HG03442 (cell line): ENCODE measurements at regions not wholly inside any gene's neighbourhood (a gene's known extent, or its start where the extent isn't known, plus 50 kb on each side); places are given as distances from the start of the nearest gene placed in this dataset.
"Not testable (repeated sequence)": the region's sequence is repeated elsewhere in the genome, so short reads cannot be mapped to it uniquely, and the experiment has no call there.

Source experiments
- ATAC-seq: cut with Tn5 transposase; IDR thresholded peaks from one replicate; pipeline ENCODE4 v1.9.1; 2021; ENCODE audit warnings: mild to moderate bottlenecking, moderate library complexity; ENCODE audit not compliant: unreplicated experiment

DNA sequence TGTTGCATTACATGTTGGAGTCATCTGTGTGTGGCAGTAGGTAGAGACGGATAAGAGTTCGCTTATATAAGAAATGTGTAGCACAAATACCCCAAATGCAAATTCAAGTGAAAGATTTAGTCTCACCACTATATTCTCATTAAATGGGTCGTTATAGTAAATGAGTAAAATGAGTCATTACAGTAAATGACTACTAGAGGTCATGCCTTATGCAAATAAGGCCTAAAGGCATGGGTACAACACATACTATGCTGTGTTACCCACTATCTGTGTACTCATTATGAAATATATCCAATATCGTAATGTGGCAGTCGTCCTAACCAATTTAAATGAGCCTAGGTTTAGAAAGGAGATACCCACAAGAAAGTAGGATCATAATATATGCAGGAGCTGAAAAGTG is 1603.1 kb downstream of the C4orf33 start:
- no peak for ATAC-seq

DNA sequence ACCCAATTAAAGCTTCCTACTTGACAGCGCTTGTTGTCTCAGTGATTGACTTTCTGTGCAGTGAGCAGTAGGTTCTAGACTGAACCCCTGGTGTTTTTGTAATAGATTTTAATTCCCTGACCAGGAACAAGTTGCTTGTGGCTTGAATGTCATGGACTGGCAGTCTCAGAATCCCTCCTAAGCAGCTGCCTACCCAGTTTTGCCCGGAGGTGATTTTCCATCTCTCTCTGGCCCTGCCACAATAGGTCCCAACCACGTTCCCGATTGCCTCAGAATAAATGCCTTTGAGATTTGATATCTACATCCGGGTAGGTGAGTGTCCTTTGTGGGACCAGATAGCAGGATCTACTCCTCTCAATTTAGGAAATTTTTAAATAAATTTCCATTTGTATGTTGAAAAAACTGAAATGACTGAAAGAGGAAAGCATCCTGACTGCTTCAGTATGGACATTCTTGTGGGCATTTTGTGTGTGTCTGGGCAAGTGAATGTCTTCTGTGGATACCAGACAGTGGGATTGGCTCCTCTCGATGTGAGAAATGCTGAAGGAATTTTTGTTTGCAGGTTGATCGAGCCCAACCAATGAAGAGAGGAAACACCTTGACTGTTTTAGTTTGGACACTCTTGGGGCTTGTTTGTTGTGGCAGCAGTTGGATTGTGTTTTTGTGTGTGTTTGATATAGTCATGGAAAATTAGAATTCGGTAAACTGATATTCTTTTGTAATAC is 1607.4 kb downstream of the C4orf33 start:
- ATAC-seq = no peak

DNA sequence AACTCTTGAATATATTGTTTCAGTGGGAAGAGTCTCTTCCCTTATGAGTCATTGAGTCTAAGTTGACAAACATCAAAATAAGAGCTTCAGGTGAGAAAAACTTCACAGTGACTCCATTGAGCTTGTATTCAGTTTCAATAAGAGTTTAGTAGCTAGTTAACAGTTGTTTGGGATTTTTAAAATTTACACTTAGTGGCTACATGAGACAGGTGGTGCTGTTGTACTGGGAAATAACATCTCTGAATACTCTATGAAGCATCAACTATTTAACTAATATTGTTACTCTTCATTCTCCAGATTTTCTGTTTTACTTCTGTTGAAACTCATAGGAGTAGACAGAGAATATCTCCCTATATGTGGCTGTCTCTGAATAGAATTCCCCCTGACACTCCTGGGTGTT is 1609.1 kb downstream of the C4orf33 start:
- ATAC-seq = no peak

DNA sequence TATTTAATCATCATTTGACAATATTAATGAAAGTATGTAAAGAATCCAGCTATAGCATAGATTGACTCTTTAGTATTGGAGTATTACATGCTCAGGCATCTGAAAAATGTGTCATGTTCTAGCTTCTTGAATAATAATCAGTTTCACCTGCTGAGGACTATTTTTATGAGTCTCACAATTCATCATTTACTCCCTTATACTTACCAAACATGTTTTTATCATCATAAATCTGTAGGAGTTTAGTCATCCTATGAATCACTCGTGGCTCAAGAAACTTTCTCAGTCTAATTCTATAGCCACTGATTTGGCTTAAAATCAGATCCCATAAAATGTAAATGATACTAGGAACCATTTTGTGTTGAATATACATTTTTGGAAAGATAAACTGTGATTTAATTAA is 1616.1 kb downstream of the C4orf33 start:
- ATAC-seq = no peak

DNA sequence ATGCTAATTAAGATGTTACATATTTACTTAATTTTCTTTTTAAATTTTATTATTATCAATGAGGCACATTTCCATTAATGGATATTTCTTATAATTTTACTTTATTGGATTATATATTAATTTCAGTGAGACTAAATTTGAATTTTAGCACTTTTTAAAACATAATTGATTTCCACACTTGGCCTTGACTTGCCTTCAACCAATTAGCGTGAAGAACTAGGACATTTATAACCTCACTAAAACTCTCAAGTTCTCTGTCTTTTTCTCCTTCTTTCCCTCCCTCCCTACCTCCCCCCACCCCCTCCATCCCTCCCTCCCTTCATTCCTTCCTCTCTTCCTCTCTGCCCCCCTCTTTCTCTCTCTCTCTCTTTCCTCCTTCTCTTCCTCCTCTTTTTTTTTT is 1618.1 kb downstream of the C4orf33 start:
- ATAC-seq = no peak

DNA sequence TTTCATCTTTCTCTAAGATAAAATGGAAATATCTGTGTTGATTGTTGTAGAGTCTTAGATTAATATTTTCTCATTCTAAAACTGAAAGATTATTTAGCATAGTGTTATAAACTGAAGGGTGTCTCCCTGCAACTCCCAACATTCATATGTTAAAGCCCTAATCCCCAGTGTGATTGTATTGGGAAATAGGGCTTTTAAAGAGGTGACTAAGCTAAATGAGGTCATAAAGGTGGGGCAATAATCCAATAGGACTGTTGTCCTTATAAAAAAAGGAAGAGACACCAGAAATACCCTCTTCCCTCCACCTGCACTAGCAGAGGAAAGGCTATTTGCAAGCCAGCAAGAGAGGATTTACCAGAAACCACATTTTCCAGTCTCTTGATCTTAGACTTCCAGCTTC is 1626.4 kb downstream of the C4orf33 start:
- no peak for ATAC-seq

DNA sequence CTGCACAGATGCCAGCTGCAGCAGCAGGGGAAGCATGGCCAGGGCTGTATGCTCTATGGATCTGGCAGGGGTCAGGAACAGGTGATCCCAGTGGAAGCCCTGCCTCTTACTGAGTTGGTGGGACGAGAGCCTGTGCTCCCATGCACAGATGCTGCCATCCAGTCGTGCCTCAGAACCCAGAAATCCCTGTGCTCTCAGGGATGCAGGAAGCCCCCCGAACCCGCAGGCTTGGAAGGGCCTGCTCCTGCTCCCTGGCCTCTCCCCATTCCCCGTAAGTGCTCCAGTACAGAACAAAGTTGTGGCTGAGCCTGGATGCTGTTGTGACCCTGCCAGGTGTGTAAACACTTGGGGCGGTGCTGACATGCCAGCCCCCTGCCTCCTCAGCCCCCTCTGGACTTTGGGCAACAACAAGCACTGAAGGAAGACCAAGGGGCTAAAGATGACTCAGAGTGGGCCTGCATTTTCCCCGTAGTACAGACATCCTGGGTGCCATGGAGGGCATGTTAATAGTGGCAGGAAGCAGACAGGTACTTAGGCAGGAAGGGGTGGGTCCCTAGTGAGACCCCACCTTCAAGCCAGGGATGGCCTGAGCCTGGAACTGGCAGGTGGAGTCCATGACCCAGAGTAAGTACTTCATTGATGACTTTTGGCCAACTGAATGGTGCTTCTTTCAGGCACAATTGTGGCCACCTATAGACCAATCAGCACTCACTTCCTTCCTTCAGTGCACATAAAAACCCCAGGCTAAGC is 1640.7 kb downstream of the C4orf33 start:
- ATAC-seq = no peak

DNA sequence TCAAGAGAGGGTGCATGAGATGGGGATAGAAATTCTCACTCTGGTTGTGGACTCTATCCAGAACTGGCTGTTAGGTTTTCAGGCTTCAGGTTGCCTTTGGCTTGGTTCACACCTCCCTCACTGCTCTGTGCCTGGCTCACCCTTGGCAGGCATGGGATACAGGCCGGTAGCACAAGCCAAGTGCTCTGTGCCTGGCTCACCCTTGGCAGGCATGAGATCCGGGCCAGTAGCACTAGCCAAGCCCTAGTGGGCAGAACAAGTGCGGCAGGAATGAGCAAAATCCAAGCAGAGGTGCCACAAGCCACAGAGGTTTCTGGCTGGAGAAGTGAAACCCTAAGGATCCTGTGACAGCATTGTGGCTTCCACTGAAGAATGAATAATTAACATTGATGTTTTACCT is 1642.3 kb downstream of the C4orf33 start:
- no peak for ATAC-seq

DNA sequence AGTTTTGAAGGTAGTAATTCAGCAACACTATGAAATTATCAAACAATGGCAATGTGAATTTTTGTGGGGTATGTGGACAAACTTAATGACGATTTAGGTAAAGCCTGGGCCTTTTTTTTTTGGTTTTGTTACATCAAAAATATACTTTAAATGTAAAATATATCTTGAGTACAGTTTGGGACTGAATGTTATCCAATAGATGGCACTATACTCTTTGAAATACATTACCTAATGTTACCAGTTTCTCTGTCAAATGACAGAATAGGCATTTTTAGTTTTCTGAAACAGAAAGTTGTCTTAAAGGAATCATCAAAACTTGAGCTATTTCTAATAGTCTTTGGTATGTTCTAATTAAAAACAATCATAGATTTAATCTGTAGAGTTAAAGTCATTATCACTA is 1651.9 kb downstream of the C4orf33 start:
- ATAC-seq = no peak

DNA sequence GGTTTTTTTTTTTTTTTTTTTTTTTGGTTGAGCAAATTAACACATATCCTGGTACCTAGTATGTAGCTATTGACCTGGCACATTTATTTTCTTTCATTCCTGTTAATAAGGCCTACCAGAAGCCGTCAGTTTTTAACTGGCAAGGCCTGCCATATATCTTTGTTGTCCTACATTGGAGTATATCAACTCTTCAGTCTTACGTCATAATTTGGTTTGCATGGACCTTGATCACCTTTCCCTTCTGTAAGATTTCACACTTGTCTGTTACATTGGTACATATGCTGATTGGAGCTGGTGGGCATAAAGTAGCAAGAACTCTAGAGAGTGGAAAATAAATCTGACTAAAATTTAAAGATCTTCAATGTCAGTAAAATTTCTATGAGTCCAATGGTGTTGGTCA is 1658.0 kb downstream of the C4orf33 start:
- no peak for ATAC-seq

DNA sequence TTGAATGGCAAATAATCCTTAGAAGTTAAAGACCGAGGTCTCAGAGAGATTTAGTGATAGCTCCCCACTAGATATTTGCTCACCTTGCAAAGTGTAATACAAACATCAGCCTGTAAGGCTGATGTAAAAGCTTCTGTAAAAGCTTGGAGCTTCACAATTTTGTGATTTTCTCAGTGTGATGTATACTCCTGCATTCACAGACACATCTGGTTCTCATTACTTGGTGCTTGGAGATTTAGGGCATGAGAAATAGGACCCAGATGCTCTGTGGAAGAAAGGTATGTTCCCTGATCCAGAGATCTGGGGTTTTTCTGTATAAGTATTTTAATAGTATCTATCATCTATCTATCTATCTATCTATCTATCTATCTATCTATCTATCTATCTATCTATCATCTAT is 1664.3 kb downstream of the C4orf33 start:
- ATAC-seq = no peak

DNA sequence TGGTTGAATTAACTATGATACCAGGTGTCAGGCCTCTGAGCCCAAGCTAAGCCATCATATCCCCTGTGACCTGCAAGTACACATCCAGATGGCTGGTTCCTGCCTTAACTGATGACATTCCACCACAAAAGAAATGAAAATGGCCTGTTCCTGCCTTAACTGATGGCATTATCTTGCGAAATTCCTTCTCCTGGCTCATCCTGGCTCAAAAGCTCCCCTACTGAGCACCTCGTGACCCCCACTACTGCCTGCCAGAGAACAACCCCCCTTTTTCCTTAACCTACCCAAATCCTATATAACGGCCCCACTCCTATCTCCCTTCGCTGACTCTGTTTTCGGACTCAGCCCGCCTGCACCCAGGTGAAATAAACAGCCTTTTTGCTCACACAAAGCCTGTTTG is 1671.4 kb downstream of the C4orf33 start:
- not testable (repeated sequence) for ATAC-seq

DNA sequence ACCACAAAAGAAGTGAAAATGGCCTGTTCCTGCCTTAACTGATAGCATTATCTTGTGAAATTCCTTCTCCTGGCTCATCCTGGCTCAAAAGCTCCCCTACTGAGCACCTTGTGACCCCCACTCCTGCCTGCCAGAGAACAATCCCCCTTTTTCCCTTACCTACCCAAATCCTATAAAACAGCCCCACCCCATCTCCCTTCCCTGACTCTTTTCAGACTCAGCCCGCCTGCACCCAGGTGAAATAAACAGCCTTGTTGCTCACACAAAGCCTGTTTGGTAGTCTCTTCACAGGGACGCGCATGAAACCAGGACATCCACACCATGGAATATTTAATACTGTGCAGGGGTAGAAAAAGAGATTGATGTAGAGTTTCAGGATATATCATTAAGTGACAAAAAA is 1677.0 kb downstream of the C4orf33 start:
- not testable (repeated sequence) for ATAC-seq

DNA sequence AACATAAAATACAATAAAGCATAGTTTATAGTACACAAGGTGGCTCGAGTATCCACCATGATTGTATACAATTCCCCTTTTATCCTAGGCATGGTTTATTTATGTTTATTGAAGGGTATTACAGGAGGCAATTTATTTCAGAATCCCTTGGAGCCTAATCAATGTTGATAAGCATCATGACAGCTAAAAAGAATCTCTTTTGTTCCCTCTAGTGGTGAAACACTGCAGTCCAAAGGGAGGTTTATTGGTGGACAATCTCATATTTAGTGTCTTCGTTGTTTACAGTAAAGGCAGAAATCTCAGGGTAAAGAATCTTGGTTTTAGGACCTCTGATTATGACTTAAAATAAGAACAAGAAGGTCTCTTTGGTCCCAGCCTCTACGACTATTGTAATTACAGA is 1712.5 kb downstream of the C4orf33 start:
- ATAC-seq = no peak

DNA sequence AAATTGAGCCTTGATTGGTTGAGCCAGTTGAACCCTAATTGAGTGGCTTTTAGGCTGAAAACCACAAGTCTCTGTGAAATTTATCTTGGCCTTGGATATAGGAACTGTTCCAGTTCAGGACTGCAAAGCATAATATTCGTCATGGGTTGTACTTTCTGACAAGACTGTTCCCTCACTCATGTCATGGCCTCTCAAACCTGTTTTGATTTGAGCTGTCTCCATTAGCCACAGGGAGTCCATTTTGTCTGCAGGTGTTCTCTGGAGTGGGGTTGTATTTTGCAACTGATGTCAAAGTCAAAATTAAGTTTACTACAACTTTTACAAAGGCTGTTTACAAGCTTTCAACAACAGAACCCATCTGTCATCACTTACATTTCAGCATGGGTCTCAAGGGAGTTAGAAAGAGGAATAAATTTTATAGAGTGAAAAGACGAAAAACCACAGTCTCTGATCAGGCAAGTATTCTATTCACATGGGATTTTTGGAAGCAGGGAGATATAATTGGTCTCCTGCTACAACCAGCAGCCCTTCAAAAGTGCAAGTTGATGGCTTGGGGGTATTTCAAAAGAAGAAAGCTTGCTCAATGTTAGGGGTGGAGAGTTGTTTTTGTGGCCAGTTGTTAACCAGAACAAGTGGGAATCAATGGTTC is 1716.3 kb downstream of the C4orf33 start:
- ATAC-seq = no peak

DNA sequence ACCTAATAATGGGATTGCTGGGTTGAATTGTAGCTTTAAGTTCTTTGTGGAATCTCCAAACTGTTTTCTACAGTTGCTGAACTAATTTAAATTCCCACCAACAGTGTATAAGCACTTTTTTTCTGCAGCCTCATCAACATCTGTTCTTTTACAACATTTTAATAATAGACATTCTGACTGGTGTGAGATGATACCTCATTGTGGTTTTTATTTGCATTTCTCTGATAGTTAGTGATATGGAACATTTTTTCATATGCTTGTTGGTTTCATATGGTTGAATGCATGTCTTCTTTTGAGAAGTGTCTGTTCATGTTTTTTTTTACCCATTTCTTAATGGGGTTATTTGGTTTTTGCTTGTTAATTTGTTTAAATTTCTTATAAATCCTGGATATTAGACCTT is 1718.9 kb downstream of the C4orf33 start:
- ATAC-seq = no peak

DNA sequence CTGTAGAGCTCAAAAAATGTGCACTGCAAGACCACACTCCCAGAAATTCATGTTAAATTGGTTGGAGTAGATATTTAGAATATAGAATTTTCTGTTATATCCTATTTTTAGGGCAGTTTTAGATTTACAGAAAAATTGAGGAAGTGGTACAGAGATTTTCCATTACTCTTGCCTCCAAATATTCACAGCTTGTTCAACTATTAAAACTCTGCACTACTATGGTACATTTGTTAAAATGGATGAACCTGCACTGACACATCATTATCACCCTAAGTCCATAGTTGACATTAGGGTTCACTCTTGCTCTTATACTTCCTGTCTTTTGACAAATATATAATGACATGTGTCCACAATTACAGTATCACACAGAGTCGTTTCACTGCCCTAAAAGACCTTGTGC is 1724.5 kb downstream of the C4orf33 start:
- no peak for ATAC-seq

DNA sequence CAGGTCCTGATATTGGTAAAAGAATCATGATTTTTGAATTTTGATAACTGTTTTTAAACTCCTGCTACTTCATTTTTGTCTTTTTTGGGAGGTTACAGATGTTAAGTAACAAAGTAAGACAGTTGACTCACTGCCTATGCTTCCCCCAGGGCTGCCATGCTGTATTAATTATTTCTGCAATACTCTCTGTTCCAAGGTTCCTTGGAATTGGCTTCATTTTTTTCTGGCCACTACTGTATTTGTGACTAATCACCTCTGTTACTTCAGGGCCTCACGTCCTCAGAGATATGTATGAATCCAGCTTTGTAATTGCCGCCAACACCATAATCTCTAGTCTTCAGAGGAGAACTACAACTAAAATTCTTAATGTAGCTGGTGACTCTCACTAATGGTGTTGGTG is 1729.3 kb downstream of the C4orf33 start:
- ATAC-seq = no peak

DNA sequence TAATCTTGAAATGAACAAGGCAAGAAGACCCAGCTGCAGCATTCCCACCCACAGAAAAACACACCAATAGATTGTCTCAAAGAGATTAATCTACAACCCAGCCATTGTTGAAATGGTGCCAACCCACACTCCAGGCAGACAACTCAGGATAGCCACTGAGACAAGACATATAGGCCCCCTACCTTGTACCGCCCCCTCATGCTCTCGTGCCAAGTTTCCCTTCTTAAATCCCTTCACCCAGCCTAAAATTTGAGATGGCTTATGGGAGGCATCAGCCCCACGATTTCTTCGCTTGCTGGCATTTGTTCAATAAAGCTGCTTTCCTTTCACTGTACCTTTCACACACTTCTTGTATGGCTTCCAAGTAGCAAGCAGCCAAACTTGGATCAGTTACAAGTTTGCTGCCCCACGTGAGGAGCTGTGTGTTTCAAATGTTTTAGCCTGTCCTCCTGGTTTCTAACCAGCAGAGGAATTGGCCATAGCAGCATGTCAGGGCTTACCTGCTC is 1754.1 kb downstream of the C4orf33 start:
- ATAC-seq = no peak

DNA sequence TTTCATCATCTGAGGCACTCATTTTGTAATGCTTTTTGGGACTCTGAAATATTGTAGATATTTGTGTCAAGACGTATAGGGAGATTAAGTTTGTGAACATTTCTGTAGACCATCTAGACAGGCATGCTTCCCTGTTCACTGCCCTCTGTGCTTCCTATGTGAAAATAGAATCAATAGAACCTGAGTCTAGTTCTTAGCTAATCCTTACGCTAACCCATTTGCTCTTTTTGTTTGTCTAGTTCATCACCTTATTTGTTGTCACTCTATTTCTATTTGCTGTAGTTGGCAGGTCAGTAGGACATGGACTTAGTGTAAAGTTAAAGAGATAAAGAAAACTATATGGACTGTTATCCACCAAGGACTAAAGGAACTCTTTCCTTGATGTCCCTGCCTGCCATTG is 1755.2 kb downstream of the C4orf33 start:
- no peak for ATAC-seq

DNA sequence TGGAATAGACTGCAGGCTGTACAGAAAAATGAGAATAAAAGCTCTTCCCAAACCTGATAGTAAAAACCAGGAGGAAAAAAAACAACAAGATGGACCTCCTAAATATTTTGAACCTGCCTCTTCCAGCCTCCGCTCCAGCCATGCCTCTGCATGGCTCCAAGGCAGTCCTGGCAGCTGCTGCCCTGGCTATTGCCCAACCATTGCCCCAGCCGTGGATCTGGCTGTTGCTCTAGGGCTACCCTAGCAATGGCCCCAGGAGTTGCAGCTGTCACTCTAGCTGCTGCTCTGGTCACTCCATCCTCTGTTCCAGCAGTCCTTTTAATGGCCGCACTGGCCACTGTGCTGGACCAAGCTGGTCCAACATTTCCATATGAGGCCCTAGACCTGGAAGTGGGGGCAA is 1756.0 kb downstream of the C4orf33 start:
- no peak for ATAC-seq

DNA sequence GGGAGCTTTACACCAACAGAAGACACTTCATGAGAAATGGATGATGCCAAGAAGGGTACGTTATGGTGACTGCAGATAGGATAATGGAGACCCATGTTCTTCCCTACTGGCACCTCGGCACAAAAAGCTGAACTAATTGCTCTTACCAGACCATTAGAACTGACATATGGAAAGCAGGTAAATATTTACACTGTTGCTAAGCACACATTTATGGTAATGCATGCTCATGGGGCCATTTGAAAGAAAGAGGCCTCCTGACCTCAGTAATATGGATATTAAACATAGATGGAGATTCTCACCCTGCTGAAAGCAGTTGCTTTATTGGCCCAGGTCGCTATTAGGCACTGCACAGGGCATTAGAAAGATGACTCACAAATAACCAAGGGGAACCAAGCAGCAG is 1759.6 kb downstream of the C4orf33 start:
- ATAC-seq = no peak
